Astrocyte (in vitro differentiated cells and primary cell): ENCODE measurements at regions not wholly inside any gene's neighbourhood (a gene's known extent, or its start where the extent isn't known, plus 50 kb on each side); places are given as distances from the start of the nearest gene placed in this dataset.

Experiments
- DNase-seq: peaks from one replicate; pipeline ENCODE4 v3.0.0-alpha.2; 2010; ENCODE audit warnings: low read depth
- FAIRE-seq: peaks from 2 replicates; lab custom pipeline; 2011; peaks lifted over from hg19 to GRCh38; lab: Jason Lieb, UNC
- H2AFZ ChIP-seq: 2 replicates; pipeline ENCODE4 v1.6.0; 2012; ENCODE audit warnings: low read depth, low read length, inconsistent platforms
- H3K27ac ChIP-seq: 2 replicates; pipeline ENCODE4 v1.5.1; 2011; ENCODE audit warnings: low read depth, low read length, inconsistent platforms
- H3K27me3 ChIP-seq: 2 replicates; pipeline ENCODE4 v1.6.0; 2011; ENCODE audit warnings: low read length, inconsistent platforms; ENCODE audit not compliant: insufficient read depth
- H3K36me3 ChIP-seq: 2 replicates; pipeline ENCODE4 v1.5.1; 2011; ENCODE audit warnings: low read length, inconsistent platforms; ENCODE audit not compliant: insufficient read depth
- H3K4me1 ChIP-seq: 2 replicates; pipeline ENCODE4 v1.5.1; 2011; ENCODE audit warnings: low read length, inconsistent platforms; ENCODE audit not compliant: insufficient read depth
- H3K4me2 ChIP-seq: 2 replicates; pipeline ENCODE4 v1.6.0; 2012; ENCODE audit warnings: low read length, inconsistent platforms
- H3K4me3 ChIP-seq: 2 replicates; pipeline ENCODE4 v1.5.1; 2011; ENCODE audit warnings: low read depth, mild to moderate bottlenecking, low read length, inconsistent platforms; ENCODE audit not compliant: insufficient read depth
- H3K79me2 ChIP-seq: 2 replicates; pipeline ENCODE4 v1.6.0; 2012; ENCODE audit warnings: mild to moderate bottlenecking, low read length, inconsistent platforms; ENCODE audit not compliant: insufficient read depth
- H3K9ac ChIP-seq: 2 replicates; pipeline ENCODE4 v1.6.0; 2012; ENCODE audit warnings: mild to moderate bottlenecking, low read length, inconsistent platforms
- H3K9me3 ChIP-seq: 2 replicates; pipeline ENCODE4 v1.5.1; 2012; ENCODE audit warnings: low read depth, mild to moderate bottlenecking, low read length, inconsistent platforms; ENCODE audit not compliant: insufficient read depth
- H4K20me1 ChIP-seq: 2 replicates; pipeline ENCODE4 v1.6.0; 2012; ENCODE audit warnings: low read length, inconsistent platforms; ENCODE audit not compliant: insufficient read depth
- H3K27ac Mint-ChIP-seq: one replicate; pipeline ENCODE4 v1.8.0; 2021; ENCODE audit warnings: mild to moderate bottlenecking, mixed read lengths; ENCODE audit not compliant: unreplicated experiment
- H3K27me3 Mint-ChIP-seq: one replicate; pipeline ENCODE4 v1.8.0; 2021; ENCODE audit warnings: low read depth, mixed read lengths; ENCODE audit not compliant: unreplicated experiment
- H3K36me3 Mint-ChIP-seq: one replicate; pipeline ENCODE4 v1.8.0; 2021; ENCODE audit warnings: low read depth, mixed read lengths; ENCODE audit not compliant: unreplicated experiment
- H3K4me1 Mint-ChIP-seq: one replicate; pipeline ENCODE4 v1.8.0; 2021; ENCODE audit warnings: low read depth, mixed read lengths; ENCODE audit not compliant: unreplicated experiment
- H3K4me3 Mint-ChIP-seq: one replicate; pipeline ENCODE4 v1.8.0; 2021; ENCODE audit warnings: mild to moderate bottlenecking, moderate library complexity, mixed read lengths; ENCODE audit not compliant: unreplicated experiment
- H3K9me3 Mint-ChIP-seq: one replicate; pipeline ENCODE4 v1.8.0; 2021; ENCODE audit warnings: mild to moderate bottlenecking, mixed read lengths; ENCODE audit not compliant: unreplicated experiment
- EZH2 ChIP-seq: IDR thresholded peaks from 2 replicates; pipeline ENCODE4 v1.6.1; 2012; ENCODE audit warnings: mild to moderate bottlenecking, low read length, inconsistent platforms; ENCODE audit not compliant: insufficient read depth
- TF ChIP-seq, protein P1 (sequence below): IDR thresholded peaks from 2 replicates; pipeline ENCODE4 v1.5.1; 2011; ENCODE audit warnings: low read depth, mild to moderate bottlenecking, inconsistent platforms, low read length, moderate library complexity; ENCODE audit not compliant: insufficient read depth

DNA sequence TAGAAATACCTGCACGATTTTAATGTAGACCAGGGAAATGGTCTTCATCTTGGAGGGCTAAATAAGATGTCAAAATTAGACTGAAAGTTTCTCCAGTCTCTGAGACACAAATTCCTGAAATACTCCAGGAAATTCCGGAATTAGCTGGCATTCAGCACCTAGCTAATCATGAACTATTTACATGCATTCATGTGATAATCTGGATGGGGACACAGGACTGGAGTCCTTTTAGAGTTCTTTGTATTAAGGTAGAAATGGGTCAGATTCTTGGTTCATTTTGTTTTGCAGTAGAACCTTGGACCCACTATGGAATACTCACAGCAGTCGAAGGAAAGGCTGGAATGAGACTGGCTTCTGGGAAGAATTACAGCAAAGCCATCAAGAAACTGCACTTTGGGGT is 65.3 kb upstream of the MDFIC start:
- FAIRE-seq (peak; percentile 55), DNase-seq (no peak)
- H3K36me3 Mint-ChIP-seq, result no peaks in the 10 kb centered on the region
- Histone ChIP-seq H3K36me3 (no peaks in the 10 kb centered on the region), H3K4me1 (peaks cover 7% of the 10 kb centered on the region), H3K27ac (no peak overlapping the region), H3K27me3 (no peaks in the 10 kb centered on the region), H3K9me3 (no peaks in the 10 kb centered on the region), H3K4me2 (peak overlapping the region; percentile 59), H3K79me2 (no peaks in the 10 kb centered on the region), H4K20me1 (no peaks in the 10 kb centered on the region), H2AFZ (no peak overlapping the region), H3K4me3 (no peak overlapping the region), H3K9ac (no peak overlapping the region)
- H3K27ac Mint-ChIP-seq, result peak overlapping the region; percentile 62
- no peaks in the 10 kb centered on the region for H3K9me3 Mint-ChIP-seq
- H3K27me3 Mint-ChIP-seq, result no peaks in the 10 kb centered on the region
- TF ChIP-seq, protein P1, sequence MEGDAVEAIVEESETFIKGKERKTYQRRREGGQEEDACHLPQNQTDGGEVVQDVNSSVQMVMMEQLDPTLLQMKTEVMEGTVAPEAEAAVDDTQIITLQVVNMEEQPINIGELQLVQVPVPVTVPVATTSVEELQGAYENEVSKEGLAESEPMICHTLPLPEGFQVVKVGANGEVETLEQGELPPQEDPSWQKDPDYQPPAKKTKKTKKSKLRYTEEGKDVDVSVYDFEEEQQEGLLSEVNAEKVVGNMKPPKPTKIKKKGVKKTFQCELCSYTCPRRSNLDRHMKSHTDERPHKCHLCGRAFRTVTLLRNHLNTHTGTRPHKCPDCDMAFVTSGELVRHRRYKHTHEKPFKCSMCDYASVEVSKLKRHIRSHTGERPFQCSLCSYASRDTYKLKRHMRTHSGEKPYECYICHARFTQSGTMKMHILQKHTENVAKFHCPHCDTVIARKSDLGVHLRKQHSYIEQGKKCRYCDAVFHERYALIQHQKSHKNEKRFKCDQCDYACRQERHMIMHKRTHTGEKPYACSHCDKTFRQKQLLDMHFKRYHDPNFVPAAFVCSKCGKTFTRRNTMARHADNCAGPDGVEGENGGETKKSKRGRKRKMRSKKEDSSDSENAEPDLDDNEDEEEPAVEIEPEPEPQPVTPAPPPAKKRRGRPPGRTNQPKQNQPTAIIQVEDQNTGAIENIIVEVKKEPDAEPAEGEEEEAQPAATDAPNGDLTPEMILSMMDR, result no peak
- no peak overlapping the region for H3K4me3 Mint-ChIP-seq
- H3K4me1 Mint-ChIP-seq, result peaks cover 19% of the 10 kb centered on the region

DNA sequence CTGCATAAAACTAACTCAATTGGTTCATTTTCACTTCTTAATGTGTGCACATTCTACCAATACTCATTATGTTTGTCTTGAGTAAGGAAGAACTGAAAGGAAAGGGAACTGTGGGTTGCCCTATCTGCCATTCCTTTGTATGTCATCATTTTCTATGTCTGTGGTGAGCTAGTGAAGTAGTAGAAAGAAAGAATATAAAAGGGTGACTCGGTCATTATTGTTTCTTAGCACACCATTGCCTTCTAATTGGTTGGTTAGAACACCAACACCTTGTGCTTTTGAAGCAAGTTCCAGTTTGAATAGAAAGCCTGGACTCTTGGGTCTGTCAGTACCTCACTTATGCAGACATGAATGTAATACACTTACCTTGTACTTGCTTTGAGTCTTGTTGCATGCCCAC is 64.3 kb upstream of the MDFIC start:
- no peak overlapping the region for H3K4me2 ChIP-seq
- H2AFZ ChIP-seq, result no peak overlapping the region
- no peak overlapping the region for H3K9ac ChIP-seq
- peaks cover 7% of the 10 kb centered on the region for H3K4me1 ChIP-seq
- H3K79me2 ChIP-seq, result no peaks in the 10 kb centered on the region
- no peaks in the 10 kb centered on the region for H3K36me3 ChIP-seq
- no peaks in the 10 kb centered on the region for H3K9me3 ChIP-seq
- no peak for DNase-seq
- H3K27me3 ChIP-seq, result no peaks in the 10 kb centered on the region
- Mint-ChIP-seq H3K9me3 (no peaks in the 10 kb centered on the region), H3K4me1 (peaks cover 19% of the 10 kb centered on the region), H3K27me3 (no peaks in the 10 kb centered on the region), H3K36me3 (no peaks in the 10 kb centered on the region), H3K4me3 (no peak overlapping the region), H3K27ac (no peak overlapping the region)
- no peaks in the 10 kb centered on the region for H4K20me1 ChIP-seq
- TF ChIP-seq, protein P1, result no peak
- H3K27ac ChIP-seq, result no peak overlapping the region
- FAIRE-seq, result no peak
- no peak overlapping the region for H3K4me3 ChIP-seq

DNA sequence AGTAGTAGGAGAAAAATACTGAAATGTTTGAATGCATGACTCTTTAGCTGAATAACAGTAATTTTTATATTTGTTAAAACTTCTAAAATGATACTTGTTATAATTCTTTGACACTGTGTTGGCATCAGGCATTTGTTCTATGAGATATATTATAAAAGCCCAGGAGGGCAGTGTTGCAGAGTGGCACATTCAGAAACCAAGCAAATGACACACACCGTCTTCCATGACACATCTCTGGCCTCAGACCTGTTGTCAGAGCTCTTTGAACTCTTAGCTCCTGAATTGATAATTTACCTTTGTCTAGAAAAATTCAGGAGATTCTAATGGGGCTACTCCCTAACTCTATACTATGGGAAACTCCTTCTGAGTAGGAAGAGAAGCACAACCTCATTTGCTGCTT is 62.4 kb upstream of the MDFIC start:
- H3K4me3 Mint-ChIP-seq, result no peak overlapping the region
- DNase-seq, result no peak
- FAIRE-seq, result no peak

More for the DNA sequence above, 62.4 kb upstream of the MDFIC start:
- Histone ChIP-seq H3K27ac (no peak overlapping the region), H3K9me3 (no peaks in the 10 kb centered on the region), H4K20me1 (no peaks in the 10 kb centered on the region), H3K4me3 (no peak overlapping the region), H3K9ac (no peak overlapping the region), H3K27me3 (no peaks in the 10 kb centered on the region), H3K79me2 (no peaks in the 10 kb centered on the region), H3K4me1 (peaks cover 7% of the 10 kb centered on the region), H3K4me2 (no peak overlapping the region), H3K36me3 (no peaks in the 10 kb centered on the region), H2AFZ (no peak overlapping the region)
- H3K36me3 Mint-ChIP-seq, result no peaks in the 10 kb centered on the region
- TF ChIP-seq EZH2, result no peak
- TF ChIP-seq, protein P1, result no peak
- no peaks in the 10 kb centered on the region for H3K9me3 Mint-ChIP-seq
- peaks cover 18% of the 10 kb centered on the region for H3K4me1 Mint-ChIP-seq
- H3K27ac Mint-ChIP-seq, result no peak overlapping the region
- no peaks in the 10 kb centered on the region for H3K27me3 Mint-ChIP-seq
